ENCODE measurements at regions not wholly inside any gene's neighbourhood (a gene's known extent, or its start where the extent isn't known, plus 50 kb on each side); places are given as distances from the start of the nearest gene placed in this dataset.
A peak's percentile ranks its signal among the peaks of the same experiment; 100 is the strongest.

DNA sequence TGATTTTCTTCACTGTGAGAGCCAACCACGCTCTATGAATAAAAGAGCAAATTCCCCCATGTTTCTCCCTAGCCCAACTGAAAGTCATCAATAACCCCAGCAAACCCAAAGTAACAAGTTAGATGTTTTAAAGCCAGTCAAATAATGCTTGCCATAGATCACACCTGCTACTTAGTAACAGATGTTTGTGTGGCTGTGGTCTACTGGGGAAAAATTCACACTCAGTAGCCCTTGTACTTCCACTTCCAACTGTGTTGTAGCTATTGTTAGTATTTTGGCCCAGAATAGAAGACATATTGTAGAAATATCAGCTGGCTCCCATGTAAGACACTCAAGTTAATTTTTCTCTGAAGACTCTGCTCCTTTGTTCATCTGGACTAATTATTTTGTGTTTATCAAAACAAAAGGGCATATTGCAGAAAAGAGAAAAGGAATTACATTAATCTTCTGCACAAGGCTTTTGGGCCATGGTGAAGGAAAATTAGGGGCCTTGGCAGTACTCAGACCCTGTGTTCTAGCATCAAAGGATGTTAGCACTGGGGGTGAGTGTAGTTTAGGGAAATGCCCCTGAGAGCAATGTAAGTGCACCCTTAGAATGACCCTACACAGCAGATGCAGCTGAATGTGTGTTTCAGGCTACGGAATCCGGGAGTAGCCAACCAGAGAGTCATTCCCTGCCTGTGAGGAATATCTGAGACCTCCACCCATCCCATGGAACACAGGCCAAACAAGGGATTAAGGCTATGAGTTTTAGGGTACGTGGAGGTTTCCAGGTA is 521.9 kb downstream of the EPHA4 start:
- intact Hi-C loops (cut with DNase I) = no loop called here
- Histone ChIP-seq H3K9me3 (ENCODE audit: control insufficient read depth in 2 of 3, insufficient read depth in 1 of 3, low read length in 3 of 3) (no peaks in the 10 kb centered on the region), H3K4me3 (ENCODE audit: low read length in 3 of 3) (no peak overlapping the region), H3K9ac (ENCODE audit: low read length in 3 of 3) (no peak overlapping the region), H3K27me3 (ENCODE audit: control insufficient read depth, insufficient read depth, low read length) (no peaks in the 10 kb centered on the region), H3K4me1 (ENCODE audit: control insufficient read depth in 2 of 3, insufficient read depth in 2 of 3, low read depth in 1 of 3, low read length in 3 of 3) (no peaks in the 10 kb centered on the region), H3K27ac (ENCODE audit: low read depth in 2 of 2, low read length in 2 of 2) (no peak overlapping the region), H3K36me3 (ENCODE audit: control insufficient read depth in 2 of 3, insufficient read depth in 3 of 3, low read length in 3 of 3) (no peaks in the 10 kb centered on the region)
- FAIRE-seq (no peak), DNase-seq (no peak)
- TF ChIP-seq, protein P1, sequence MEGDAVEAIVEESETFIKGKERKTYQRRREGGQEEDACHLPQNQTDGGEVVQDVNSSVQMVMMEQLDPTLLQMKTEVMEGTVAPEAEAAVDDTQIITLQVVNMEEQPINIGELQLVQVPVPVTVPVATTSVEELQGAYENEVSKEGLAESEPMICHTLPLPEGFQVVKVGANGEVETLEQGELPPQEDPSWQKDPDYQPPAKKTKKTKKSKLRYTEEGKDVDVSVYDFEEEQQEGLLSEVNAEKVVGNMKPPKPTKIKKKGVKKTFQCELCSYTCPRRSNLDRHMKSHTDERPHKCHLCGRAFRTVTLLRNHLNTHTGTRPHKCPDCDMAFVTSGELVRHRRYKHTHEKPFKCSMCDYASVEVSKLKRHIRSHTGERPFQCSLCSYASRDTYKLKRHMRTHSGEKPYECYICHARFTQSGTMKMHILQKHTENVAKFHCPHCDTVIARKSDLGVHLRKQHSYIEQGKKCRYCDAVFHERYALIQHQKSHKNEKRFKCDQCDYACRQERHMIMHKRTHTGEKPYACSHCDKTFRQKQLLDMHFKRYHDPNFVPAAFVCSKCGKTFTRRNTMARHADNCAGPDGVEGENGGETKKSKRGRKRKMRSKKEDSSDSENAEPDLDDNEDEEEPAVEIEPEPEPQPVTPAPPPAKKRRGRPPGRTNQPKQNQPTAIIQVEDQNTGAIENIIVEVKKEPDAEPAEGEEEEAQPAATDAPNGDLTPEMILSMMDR (IDR thresholded peaks at IDR 0.05; ENCODE audit: borderline replicate concordance, extremely low read depth, insufficient read depth) = no peak

DNA sequence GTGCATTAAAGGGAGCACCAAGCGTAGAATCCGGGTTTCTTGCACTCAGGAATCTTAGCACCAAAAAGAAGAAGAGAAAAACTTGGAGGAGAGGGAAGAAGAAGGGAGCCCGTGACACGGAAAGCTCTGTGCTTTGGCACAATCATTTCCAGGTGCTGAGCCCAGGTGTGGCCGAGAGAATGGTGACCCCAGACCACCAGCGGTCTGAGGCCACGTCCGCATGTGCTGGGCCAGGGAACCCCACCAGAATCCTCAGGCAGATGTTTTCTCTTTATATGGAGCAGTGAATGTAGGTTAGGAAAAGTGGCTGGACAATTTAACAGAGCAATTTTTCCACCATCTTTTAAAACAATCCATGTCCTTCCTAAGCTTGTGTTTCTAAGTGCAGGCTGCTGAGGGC is 520.9 kb downstream of the EPHA4 start:
- Histone ChIP-seq H3K4me3 (ENCODE audit: low read length in 3 of 3) (no peak overlapping the region), H3K27ac (ENCODE audit: low read depth in 2 of 2, low read length in 2 of 2) (no peak overlapping the region), H3K9me3 (ENCODE audit: control insufficient read depth in 2 of 3, insufficient read depth in 1 of 3, low read length in 3 of 3) (no peaks in the 10 kb centered on the region), H3K27me3 (ENCODE audit: control insufficient read depth, insufficient read depth, low read length) (no peaks in the 10 kb centered on the region), H3K36me3 (ENCODE audit: control insufficient read depth in 2 of 3, insufficient read depth in 3 of 3, low read length in 3 of 3) (no peaks in the 10 kb centered on the region), H3K9ac (ENCODE audit: low read length in 3 of 3) (no peak overlapping the region), H3K4me1 (ENCODE audit: control insufficient read depth in 2 of 3, insufficient read depth in 2 of 3, low read depth in 1 of 3, low read length in 3 of 3) (no peaks in the 10 kb centered on the region)
- TF ChIP-seq, protein P1 (IDR thresholded peaks at IDR 0.05; ENCODE audit: borderline replicate concordance, extremely low read depth, insufficient read depth) = no peak
- no peak for FAIRE-seq
- no peak for DNase-seq
- intact Hi-C loops (cut with DNase I) = no loop called here

DNA sequence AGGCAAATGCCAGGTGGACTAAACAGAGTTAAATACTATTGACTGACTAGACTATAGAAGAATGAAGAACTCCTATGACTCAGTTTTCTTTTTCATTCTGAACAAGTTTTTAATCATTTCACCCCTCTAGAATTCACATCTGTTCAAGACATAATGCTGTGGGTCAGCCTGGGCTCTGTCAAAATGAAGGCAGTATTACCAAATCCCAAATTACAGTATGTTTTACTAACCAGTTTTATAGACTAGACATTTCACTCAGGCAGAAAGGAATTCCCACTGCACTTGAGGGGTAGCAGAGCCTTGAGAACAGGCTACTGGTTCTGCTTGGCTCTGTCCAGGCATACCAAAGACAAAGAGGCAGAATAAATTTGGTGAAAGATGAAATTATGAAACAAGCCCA is 511.7 kb downstream of the EPHA4 start:
- intact Hi-C loops (cut with DNase I) = no loop called here
- no peak overlapping the region for H3K4me3 ChIP-seq (ENCODE audit: low read length in 3 of 3)
- H3K27me3 ChIP-seq (ENCODE audit: control insufficient read depth, insufficient read depth, low read length) = no peaks in the 10 kb centered on the region
- peaks cover 0 to 3% (median 0%) of the 10 kb centered on the region in 3 donors for H3K9me3 ChIP-seq (ENCODE audit: control insufficient read depth in 2 of 3, insufficient read depth in 1 of 3, low read length in 3 of 3)
- no peak overlapping the region for H3K9ac ChIP-seq (ENCODE audit: low read length in 3 of 3)
- H3K27ac ChIP-seq (ENCODE audit: low read depth in 2 of 2, low read length in 2 of 2) = no peak overlapping the region
- no peak for FAIRE-seq
- TF ChIP-seq, protein P1 (IDR thresholded peaks at IDR 0.05; ENCODE audit: borderline replicate concordance, extremely low read depth, insufficient read depth) = no peak
- DNase-seq = peak in 1 of 5 donors; percentile 20
- no peaks in the 10 kb centered on the region for H3K36me3 ChIP-seq (ENCODE audit: control insufficient read depth in 2 of 3, insufficient read depth in 3 of 3, low read length in 3 of 3)
- H3K4me1 ChIP-seq (ENCODE audit: control insufficient read depth in 2 of 3, insufficient read depth in 2 of 3, low read depth in 1 of 3, low read length in 3 of 3) = no peaks in the 10 kb centered on the region

Data from kidney (tissue), 13 donors.